GM12878 (cell line): ENCODE measurements at regions not wholly inside any gene's neighbourhood (a gene's known extent, or its start where the extent isn't known, plus 50 kb on each side); places are given as distances from the start of the nearest gene placed in this dataset.

Source experiments
- CBX3 ChIP-seq: fragments of 200-600 bp; sonication (generic); IDR thresholded peaks from 2 replicates; pipeline ENCODE4 v1.6.1; 2016; ENCODE audit warnings: low read depth, borderline replicate concordance
- CHD4 ChIP-seq: fragments of 200-600 bp; sonication (generic); IDR thresholded peaks from 2 replicates; pipeline ENCODE4 v1.6.1; 2016; ENCODE audit warnings: mild to moderate bottlenecking
- FOXK2 ChIP-seq: fragments of 450-650 bp; IDR thresholded peaks from 2 replicates; pipeline ENCODE4 v1.6.1; 2017; ENCODE audit warnings: mild to moderate bottlenecking, moderate library complexity
- FOXM1 ChIP-seq: IDR thresholded peaks from 2 replicates; pipeline ENCODE4 v1.6.1; 2012; ENCODE audit warnings: low read depth, mild to moderate bottlenecking, inconsistent platforms, low read length, moderate library complexity
- HDAC2 ChIP-seq: fragments of 200-600 bp; sonication (generic); IDR thresholded peaks from 2 replicates; pipeline ENCODE4 v1.6.1; 2017
- MXI1 ChIP-seq: fragments of 150-350 bp; IDR thresholded peaks from 2 replicates; pipeline ENCODE4 v1.6.1; 2011; ENCODE audit warnings: low read depth, mild to moderate bottlenecking, inconsistent platforms, low read length, improper control_type of control experiment
- NFXL1 ChIP-seq: fragments of 450-650 bp; IDR thresholded peaks from 2 replicates; pipeline ENCODE4 v1.6.1; 2017; ENCODE audit warnings: antibody characterized with exemption, mild to moderate bottlenecking, borderline replicate concordance
- NRF1 ChIP-seq: conservative IDR thresholded peaks from 2 replicates; pipeline ENCODE4 v1.6.1; 2011; ENCODE audit warnings: mild to moderate bottlenecking, low read depth, low read length, improper control_type of control experiment
- POLR2A ChIP-seq: IDR thresholded peaks from 2 replicates; pipeline ENCODE4 v1.6.1; 2011; ENCODE audit warnings: low read depth, mild to moderate bottlenecking, low read length
- SIX5 ChIP-seq: IDR thresholded peaks from 2 replicates; pipeline ENCODE4 v1.6.1; 2011; ENCODE audit warnings: mild to moderate bottlenecking, low read depth, low read length, moderate library complexity; ENCODE audit not compliant: severe bottlenecking
- STAT3 ChIP-seq: IDR thresholded peaks from 2 replicates; pipeline ENCODE4 v1.6.1; 2011; ENCODE audit warnings: low read depth, low read length, improper control_type of control experiment
- TCF3 ChIP-seq: IDR thresholded peaks from 2 replicates; pipeline ENCODE4 v1.6.1; 2012; ENCODE audit warnings: low read depth, mild to moderate bottlenecking, low read length, borderline replicate concordance; ENCODE audit not compliant: insufficient read depth
- YY1 ChIP-seq: IDR thresholded peaks from 2 replicates; pipeline ENCODE4 v1.6.1; 2011; ENCODE audit warnings: low read depth, mild to moderate bottlenecking, low read length
- TF ChIP-seq, protein P1 (sequence below): fragments of 450-650 bp; IDR thresholded peaks from 2 replicates; pipeline ENCODE4 v1.6.1; 2017; ENCODE audit warnings: borderline replicate concordance
- TF ChIP-seq, protein P2 (sequence below): fragments of 450-650 bp; formaldehyde crosslinking; IDR thresholded peaks from 2 replicates; pipeline ENCODE4 v1.4.0; 2022; ENCODE audit warnings: mild to moderate bottlenecking, moderate library complexity
- TF ChIP-seq, protein P3 (sequence below): IDR thresholded peaks from 2 replicates; pipeline ENCODE4 v1.6.1; 2012; ENCODE audit warnings: low read depth, low read length, improper control_type of control experiment
- TF ChIP-seq, protein P4 (sequence below): fragments of 450-650 bp; IDR thresholded peaks from 2 replicates; pipeline ENCODE4 v1.6.1; 2018; ENCODE audit warnings: mild to moderate bottlenecking, low read depth, moderate library complexity; ENCODE audit not compliant: partially characterized antibody
- TF ChIP-seq, protein P5 (sequence below): IDR thresholded peaks from 2 replicates; pipeline ENCODE4 v1.6.1; 2012; ENCODE audit warnings: low read depth, low read length, improper control_type of control experiment
- TF ChIP-seq, protein P6 (sequence below): IDR thresholded peaks from 2 replicates; pipeline ENCODE4 v1.6.1; 2012; ENCODE audit warnings: low read length, inconsistent platforms

DNA sequence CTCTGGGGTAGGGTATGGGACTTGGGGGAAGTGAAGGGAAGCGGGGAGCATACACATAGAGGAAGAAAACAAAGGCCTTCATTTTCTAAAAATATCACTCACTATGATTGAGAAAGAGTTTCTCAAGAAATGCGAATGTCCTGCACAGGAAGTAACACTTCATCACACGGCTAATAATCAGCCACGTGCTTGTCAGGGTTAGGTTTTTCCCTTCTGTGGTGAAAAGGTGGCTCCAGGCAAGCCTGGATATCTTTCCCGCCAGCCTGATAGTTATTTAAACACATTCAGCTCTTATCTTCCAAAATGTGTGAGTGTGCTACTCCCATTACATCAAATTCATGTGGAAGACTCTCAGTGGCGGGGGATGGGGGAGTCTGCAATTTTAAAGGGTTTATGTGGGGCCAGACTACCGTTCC, 166.4 kb upstream of the ADO start (continued):
- TF ChIP-seq, protein P1, sequence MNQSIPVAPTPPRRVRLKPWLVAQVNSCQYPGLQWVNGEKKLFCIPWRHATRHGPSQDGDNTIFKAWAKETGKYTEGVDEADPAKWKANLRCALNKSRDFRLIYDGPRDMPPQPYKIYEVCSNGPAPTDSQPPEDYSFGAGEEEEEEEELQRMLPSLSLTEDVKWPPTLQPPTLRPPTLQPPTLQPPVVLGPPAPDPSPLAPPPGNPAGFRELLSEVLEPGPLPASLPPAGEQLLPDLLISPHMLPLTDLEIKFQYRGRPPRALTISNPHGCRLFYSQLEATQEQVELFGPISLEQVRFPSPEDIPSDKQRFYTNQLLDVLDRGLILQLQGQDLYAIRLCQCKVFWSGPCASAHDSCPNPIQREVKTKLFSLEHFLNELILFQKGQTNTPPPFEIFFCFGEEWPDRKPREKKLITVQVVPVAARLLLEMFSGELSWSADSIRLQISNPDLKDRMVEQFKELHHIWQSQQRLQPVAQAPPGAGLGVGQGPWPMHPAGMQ = no peak
- no peak for TF ChIP-seq SIX5
- peak; percentile 51; the same call in 1 of the 2 replicates for TF ChIP-seq STAT3
- 0 out of 2 replicates have a peak, but pooled peaks have one; percentile 18 for TF ChIP-seq YY1
- no peak for TF ChIP-seq FOXK2
- TF ChIP-seq FOXM1 = no peak; the same call in none of the 2 replicates
- TF ChIP-seq, protein P2, sequence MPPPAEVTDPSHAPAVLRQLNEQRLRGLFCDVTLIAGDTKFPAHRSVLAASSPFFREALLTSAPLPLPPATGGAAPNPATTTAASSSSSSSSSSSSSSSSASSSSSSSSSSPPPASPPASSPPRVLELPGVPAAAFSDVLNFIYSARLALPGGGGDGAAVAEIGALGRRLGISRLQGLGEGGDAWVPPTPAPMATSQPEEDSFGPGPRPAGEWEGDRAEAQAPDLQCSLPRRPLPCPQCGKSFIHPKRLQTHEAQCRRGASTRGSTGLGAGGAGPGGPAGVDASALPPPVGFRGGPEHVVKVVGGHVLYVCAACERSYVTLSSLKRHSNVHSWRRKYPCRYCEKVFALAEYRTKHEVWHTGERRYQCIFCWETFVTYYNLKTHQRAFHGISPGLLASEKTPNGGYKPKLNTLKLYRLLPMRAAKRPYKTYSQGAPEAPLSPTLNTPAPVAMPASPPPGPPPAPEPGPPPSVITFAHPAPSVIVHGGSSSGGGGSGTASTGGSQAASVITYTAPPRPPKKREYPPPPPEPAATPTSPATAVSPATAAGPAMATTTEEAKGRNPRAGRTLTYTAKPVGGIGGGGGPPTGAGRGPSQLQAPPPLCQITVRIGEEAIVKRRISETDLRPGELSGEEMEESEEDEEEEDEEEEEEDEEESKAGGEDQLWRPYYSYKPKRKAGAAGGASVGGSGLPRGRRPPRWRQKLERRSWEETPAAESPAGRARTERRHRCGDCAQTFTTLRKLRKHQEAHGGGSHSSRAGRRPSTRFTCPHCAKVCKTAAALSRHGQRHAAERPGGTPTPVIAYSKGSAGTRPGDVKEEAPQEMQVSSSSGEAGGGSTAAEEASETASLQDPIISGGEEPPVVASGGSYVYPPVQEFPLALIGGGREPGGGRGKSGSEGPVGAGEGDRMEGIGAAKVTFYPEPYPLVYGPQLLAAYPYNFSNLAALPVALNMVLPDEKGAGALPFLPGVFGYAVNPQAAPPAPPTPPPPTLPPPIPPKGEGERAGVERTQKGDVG (CRISPR knock-in tag) = no peak
- TF ChIP-seq CHD4 = no peak
- TF ChIP-seq, protein P3, sequence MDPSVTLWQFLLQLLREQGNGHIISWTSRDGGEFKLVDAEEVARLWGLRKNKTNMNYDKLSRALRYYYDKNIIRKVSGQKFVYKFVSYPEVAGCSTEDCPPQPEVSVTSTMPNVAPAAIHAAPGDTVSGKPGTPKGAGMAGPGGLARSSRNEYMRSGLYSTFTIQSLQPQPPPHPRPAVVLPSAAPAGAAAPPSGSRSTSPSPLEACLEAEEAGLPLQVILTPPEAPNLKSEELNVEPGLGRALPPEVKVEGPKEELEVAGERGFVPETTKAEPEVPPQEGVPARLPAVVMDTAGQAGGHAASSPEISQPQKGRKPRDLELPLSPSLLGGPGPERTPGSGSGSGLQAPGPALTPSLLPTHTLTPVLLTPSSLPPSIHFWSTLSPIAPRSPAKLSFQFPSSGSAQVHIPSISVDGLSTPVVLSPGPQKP = no peak
- TF ChIP-seq POLR2A = no peak
- TF ChIP-seq, protein P4, sequence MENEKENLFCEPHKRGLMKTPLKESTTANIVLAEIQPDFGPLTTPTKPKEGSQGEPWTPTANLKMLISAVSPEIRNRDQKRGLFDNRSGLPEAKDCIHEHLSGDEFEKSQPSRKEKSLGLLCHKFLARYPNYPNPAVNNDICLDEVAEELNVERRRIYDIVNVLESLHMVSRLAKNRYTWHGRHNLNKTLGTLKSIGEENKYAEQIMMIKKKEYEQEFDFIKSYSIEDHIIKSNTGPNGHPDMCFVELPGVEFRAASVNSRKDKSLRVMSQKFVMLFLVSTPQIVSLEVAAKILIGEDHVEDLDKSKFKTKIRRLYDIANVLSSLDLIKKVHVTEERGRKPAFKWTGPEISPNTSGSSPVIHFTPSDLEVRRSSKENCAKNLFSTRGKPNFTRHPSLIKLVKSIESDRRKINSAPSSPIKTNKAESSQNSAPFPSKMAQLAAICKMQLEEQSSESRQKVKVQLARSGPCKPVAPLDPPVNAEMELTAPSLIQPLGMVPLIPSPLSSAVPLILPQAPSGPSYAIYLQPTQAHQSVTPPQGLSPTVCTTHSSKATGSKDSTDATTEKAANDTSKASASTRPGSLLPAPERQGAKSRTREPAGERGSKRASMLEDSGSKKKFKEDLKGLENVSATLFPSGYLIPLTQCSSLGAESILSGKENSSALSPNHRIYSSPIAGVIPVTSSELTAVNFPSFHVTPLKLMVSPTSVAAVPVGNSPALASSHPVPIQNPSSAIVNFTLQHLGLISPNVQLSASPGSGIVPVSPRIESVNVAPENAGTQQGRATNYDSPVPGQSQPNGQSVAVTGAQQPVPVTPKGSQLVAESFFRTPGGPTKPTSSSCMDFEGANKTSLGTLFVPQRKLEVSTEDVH = peak; percentile 80
- TF ChIP-seq, protein P5, sequence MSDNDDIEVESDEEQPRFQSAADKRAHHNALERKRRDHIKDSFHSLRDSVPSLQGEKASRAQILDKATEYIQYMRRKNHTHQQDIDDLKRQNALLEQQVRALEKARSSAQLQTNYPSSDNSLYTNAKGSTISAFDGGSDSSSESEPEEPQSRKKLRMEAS = peak; percentile 93
- no peak for TF ChIP-seq NRF1
- TF ChIP-seq HDAC2 = no peak
- TF ChIP-seq, protein P6, sequence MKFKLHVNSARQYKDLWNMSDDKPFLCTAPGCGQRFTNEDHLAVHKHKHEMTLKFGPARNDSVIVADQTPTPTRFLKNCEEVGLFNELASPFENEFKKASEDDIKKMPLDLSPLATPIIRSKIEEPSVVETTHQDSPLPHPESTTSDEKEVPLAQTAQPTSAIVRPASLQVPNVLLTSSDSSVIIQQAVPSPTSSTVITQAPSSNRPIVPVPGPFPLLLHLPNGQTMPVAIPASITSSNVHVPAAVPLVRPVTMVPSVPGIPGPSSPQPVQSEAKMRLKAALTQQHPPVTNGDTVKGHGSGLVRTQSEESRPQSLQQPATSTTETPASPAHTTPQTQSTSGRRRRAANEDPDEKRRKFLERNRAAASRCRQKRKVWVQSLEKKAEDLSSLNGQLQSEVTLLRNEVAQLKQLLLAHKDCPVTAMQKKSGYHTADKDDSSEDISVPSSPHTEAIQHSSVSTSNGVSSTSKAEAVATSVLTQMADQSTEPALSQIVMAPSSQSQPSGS = no peak; the same call in none of the 2 replicates
- TF ChIP-seq TCF3 = peak; percentile 47; the same call in 1 of the 2 replicates
- TF ChIP-seq NFXL1 = no peak
- TF ChIP-seq CBX3 = no peak
- TF ChIP-seq MXI1 = peak; percentile 81
